A673 (cell line): ENCODE measurements at regions not wholly inside any gene's neighbourhood (a gene's known extent, or its start where the extent isn't known, plus 50 kb on each side); places are given as distances from the start of the nearest gene placed in this dataset.

Source experiments
- BruUV-seq: library from RNA; stranded (reverse); fragments of 400-500 nt; replicated peaks from 2 replicates; lab custom pipeline; 2021; lab: Mats Ljungman, UMichigan
- CTCF ChIA-PET: fragments of 300-600 bp; sonication (Branson Sonifier 250); formaldehyde crosslinking; loops from one replicate; lab custom pipeline; 2022; ENCODE audit warnings: antibody characterized with exemption; lab: Charles Lee
- POLR2A ChIA-PET: fragments of 300-600 bp; sonication (Branson Sonifier 250); formaldehyde crosslinking; loops from one replicate; lab custom pipeline; 2022; ENCODE audit warnings: antibody characterized with exemption; ENCODE audit not compliant: low non-redundant PET; lab: Charles Lee
- DNase-seq: peaks from one replicate; pipeline ENCODE4 v3.0.0-alpha.2; 2015; ENCODE audit warnings: low spot score
- H3K27ac ChIP-seq: fragments of 200-600 bp; sonication (generic); 2 replicates; pipeline ENCODE4 v1.5.1; 2016; ENCODE audit warnings: mixed run types, low read depth, mild to moderate bottlenecking, mixed read lengths, antibody characterized with exemption, low read length; ENCODE audit not compliant: poor library complexity, severe bottlenecking
- H3K27me3 ChIP-seq: fragments of 200-600 bp; sonication (generic); replicated peaks from 2 replicates; pipeline ENCODE4 v1.6.1; 2017; ENCODE audit warnings: mixed run types, low read depth, mild to moderate bottlenecking, mixed read lengths, antibody characterized with exemption, low read length; ENCODE audit not compliant: insufficient read depth, poor library complexity
- H3K36me3 ChIP-seq: fragments of 200-600 bp; sonication (generic); 2 replicates; pipeline ENCODE4 v1.6.1; 2016; ENCODE audit warnings: mixed run types, mild to moderate bottlenecking, mixed read lengths, antibody characterized with exemption, low read length; ENCODE audit not compliant: insufficient read depth, poor library complexity, severe bottlenecking
- H3K4me1 ChIP-seq: fragments of 200-600 bp; sonication (generic); 2 replicates; pipeline ENCODE4 v1.6.1; 2017; ENCODE audit warnings: mixed run types, mild to moderate bottlenecking, mixed read lengths, antibody characterized with exemption, low read length; ENCODE audit not compliant: insufficient read depth, poor library complexity, severe bottlenecking
- H3K4me3 ChIP-seq: fragments of 200-600 bp; sonication (generic); 2 replicates; pipeline ENCODE4 v1.5.1; 2016; ENCODE audit warnings: low read depth, mixed run types, mild to moderate bottlenecking, mixed read lengths, low read length; ENCODE audit not compliant: poor library complexity, severe bottlenecking
- H3K9me3 ChIP-seq: fragments of 200-600 bp; sonication (generic); 2 replicates; pipeline ENCODE4 v1.6.1; 2016; ENCODE audit warnings: mixed run types, low read depth, mild to moderate bottlenecking, mixed read lengths, antibody characterized with exemption, low read length; ENCODE audit not compliant: poor library complexity, severe bottlenecking
- EZH2 ChIP-seq: fragments of 200-600 bp; sonication (generic); IDR thresholded peaks from 2 replicates; pipeline ENCODE4 v1.6.1; 2017; ENCODE audit warnings: borderline replicate concordance, low read depth, mild to moderate bottlenecking, mixed read lengths, antibody characterized with exemption, low read length; ENCODE audit not compliant: poor library complexity, severe bottlenecking
- intact Hi-C: fragments of 100-400 bp; cut with micrococcal nuclease; formaldehyde crosslinking; loops from one replicate; pipeline ENCODE4 v1.10.0; 2022; ENCODE audit not compliant: unreplicated experiment
- TF ChIP-seq, protein P1 (sequence below): fragments of 300-800, 200-600 bp; sonication (generic); conservative IDR thresholded peaks from 2 replicates; pipeline ENCODE4 v1.5.1; 2017; ENCODE audit warnings: low read depth, mild to moderate bottlenecking, antibody characterized with exemption, low read length, moderate library complexity, mixed read lengths

DNA sequence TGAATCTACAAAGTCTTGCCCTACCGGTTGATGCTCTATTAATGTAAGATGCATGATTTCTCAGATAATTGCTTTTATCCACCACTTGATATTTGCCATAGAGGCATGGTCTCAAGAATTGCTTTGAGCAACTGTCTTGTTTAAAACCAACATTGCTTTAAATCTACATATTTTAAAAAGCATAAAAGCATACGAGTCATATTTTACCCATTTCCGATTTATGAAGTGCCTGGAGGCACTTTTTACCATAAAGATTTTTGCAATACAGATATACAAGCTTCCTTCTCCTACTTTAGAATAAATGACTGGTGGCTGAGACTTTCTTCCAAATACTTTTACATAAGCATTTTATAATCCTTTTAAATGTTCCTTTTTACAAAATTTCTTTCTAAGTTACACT is 517.6 kb downstream of the TXNL1 start:
- H3K4me1 ChIP-seq: no peaks in the 10 kb centered on the region
- H3K9me3 ChIP-seq: no peaks in the 10 kb centered on the region
- H3K36me3 ChIP-seq: no peaks in the 10 kb centered on the region
- intact Hi-C loops: no loop called here
- no TSS peak for BruUV-seq
- no peak overlapping the region for H3K27ac ChIP-seq
- TF ChIP-seq, protein P1, sequence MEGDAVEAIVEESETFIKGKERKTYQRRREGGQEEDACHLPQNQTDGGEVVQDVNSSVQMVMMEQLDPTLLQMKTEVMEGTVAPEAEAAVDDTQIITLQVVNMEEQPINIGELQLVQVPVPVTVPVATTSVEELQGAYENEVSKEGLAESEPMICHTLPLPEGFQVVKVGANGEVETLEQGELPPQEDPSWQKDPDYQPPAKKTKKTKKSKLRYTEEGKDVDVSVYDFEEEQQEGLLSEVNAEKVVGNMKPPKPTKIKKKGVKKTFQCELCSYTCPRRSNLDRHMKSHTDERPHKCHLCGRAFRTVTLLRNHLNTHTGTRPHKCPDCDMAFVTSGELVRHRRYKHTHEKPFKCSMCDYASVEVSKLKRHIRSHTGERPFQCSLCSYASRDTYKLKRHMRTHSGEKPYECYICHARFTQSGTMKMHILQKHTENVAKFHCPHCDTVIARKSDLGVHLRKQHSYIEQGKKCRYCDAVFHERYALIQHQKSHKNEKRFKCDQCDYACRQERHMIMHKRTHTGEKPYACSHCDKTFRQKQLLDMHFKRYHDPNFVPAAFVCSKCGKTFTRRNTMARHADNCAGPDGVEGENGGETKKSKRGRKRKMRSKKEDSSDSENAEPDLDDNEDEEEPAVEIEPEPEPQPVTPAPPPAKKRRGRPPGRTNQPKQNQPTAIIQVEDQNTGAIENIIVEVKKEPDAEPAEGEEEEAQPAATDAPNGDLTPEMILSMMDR: no peak
- no peak for TF ChIP-seq EZH2
- ChIA-PET CTCF (no interaction called here), POLR2A (no interaction called here)
- no peaks in the 10 kb centered on the region for H3K27me3 ChIP-seq
- H3K4me3 ChIP-seq: no peak overlapping the region
- DNase-seq: no peak

GRCh38 chr18:56119681-56120080 is 518.7 kb downstream of the TXNL1 start:
- no peak for TF ChIP-seq EZH2
- TF ChIP-seq, protein P1: no peak
- no peaks in the 10 kb centered on the region for H3K36me3 ChIP-seq
- no peak for DNase-seq
- no TSS peak for BruUV-seq
- intact Hi-C loops: no loop called here
- no peaks in the 10 kb centered on the region for H3K9me3 ChIP-seq
- POLR2A ChIA-PET: interaction anchor here (0.6 kb wide), 1 partner anchor 259 kb away, joined by 3 read pairs; no protein-coding TSS in a partner anchor
- no peak overlapping the region for H3K4me3 ChIP-seq
- H3K27me3 ChIP-seq: no peaks in the 10 kb centered on the region
- no peak overlapping the region for H3K27ac ChIP-seq
- no peaks in the 10 kb centered on the region for H3K4me1 ChIP-seq
- CTCF ChIA-PET: no interaction called here

GRCh38 chr18:56118422-56118821 is 520.0 kb downstream of the TXNL1 start:
- Histone ChIP-seq H3K27ac (no peak overlapping the region), H3K36me3 (no peaks in the 10 kb centered on the region), H3K27me3 (no peaks in the 10 kb centered on the region), H3K4me1 (no peaks in the 10 kb centered on the region), H3K9me3 (no peaks in the 10 kb centered on the region), H3K4me3 (no peak overlapping the region)
- DNase-seq: no peak
- CTCF ChIA-PET: no interaction called here
- no TSS peak for BruUV-seq
- intact Hi-C loops: no loop called here
- TF ChIP-seq, protein P1: no peak
- TF ChIP-seq EZH2: no peak
- POLR2A ChIA-PET: no interaction called here
